GM21786 (cell line): ENCODE measurements at regions not wholly inside any gene's neighbourhood (a gene's known extent, or its start where the extent isn't known, plus 50 kb on each side); places are given as distances from the start of the nearest gene placed in this dataset.
"Not testable (repeated sequence)": the region's sequence is repeated elsewhere in the genome, so short reads cannot be mapped to it uniquely, and the experiment has no call there.

Experiments used
- ATAC-seq: cut with Tn5 transposase; IDR thresholded peaks from one replicate; pipeline ENCODE4 v1.9.1; 2021; ENCODE audit not compliant: unreplicated experiment

- ATAC-seq, result no peak
These were observed 252.5 kb upstream of the CASK start for GRCh38 chrX:42175843-42176242.

GRCh38 chrX:42157923-42158322 is 234.6 kb upstream of the CASK start:
- ATAC-seq, result not testable (repeated sequence)

DNA sequence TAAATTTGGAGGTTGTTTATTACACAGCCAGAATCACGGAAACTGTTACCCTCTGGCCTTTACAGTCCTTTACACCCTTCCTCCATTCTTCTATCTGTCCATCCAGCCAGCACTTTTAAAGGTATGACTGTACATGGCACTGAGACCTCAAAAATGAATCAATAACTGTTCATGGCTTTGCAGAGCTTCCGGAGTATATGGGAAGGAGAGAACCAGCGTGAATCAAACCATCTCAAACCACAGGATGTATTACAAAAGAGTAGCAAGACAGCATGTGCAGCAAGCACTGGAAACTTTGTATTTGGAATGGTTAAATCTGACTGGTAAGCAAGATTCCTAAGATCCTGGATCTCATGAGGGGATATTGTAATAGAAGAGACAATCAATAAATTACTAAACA is 228.5 kb upstream of the CASK start:
- no peak for ATAC-seq

- no peak for ATAC-seq
These were observed 226.4 kb upstream of the CASK start for GRCh38 chrX:42149765-42150164.

GRCh38 chrX:42149281-42149680 is 225.9 kb upstream of the CASK start:
- ATAC-seq, result no peak

GRCh38 chrX:42143866-42144592 is 220.7 kb upstream of the CASK start:
- ATAC-seq, result no peak

- no peak for ATAC-seq
These were observed 217.0 kb upstream of the CASK start for GRCh38 chrX:42140320-42140719.

DNA sequence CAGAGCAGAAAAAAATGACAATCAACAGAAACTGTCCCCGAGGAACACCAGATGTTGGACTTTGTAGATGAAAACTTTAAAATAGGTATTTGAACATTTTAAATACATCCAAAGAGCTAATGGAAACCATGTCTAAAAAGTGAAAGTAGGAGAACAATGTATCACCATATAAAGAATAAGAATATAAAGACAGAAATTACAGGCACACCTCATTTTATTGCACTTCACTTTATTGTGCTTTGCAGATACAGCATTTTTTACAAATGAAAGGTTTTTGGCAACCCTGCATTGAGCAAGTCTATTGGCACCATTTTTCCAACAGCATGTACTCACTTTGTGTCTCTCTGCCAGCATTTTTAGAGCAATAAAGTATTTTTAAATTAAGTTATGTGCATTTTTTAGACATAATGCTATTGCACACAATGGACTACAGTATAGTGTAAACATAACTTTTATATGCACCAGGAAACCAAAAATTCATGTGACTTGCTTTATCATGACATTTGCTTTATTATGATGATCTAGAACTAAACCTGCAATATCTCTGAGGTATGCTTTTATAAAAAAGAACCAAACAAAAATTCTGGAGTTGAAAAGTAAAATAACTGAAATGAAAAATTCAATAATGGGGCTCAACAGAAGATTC is 212.4 kb upstream of the CASK start:
- ATAC-seq, result no peak

DNA sequence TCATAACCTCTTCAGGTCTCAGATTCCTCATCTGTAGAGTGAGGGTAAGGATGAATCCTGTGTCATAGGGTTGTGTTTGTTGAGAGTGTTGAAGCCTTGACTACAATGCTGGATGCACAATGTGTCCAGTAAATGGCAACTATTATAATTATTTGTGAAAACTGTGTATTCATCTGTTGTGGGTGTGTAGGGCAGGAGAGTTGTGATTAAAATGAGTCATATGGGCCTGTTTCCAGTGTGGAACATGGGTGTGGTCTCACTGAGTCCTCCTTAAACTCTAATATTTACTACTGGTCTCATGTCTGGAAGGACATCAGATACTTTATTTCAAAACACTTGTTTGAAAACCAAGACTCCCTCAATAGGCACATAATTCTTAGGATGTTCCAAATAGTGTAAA is 208.5 kb upstream of the CASK start:
- no peak for ATAC-seq

DNA sequence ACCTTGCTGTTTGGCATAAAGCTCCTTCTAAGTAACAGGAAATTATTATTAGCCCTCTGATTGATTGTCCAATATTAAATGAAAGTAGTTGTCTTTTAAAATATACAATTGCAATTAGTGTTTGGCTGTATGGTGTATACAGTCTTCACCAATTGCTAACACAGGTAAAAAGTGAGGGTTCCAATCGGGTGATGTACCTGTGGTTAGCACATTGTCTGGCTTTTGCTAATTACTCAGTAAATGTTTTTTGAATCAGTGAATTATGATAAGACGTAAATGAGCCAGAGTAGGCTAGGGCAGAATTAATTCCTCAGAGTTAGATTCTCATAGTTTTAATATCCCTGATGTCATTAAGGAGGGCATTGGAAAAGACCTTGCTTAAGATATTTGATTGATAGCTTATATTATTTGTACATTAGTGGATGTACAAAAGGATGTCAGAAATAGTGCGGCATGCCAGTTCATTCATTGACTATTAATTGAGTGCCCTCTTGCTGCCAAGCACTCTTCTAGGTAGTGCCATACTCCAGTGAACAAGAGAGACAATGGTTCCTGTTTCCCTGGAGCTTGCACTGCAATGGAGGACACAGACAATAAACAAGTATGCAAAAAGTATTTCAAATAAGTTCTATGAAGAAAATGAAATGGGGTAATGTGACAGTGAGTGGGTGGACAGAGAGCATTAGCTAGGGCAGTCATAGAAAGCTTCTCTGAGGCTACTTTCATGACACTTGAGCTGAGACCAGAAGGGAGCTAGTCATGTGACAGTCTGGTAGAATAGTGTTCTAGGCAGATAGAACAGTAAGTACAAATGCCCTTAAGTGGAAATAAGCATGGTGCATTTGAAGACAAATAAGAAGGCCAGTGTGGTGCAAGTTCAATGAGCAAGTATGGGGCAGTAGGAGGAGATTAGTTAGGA is 205.9 kb upstream of the CASK start:
- no peak for ATAC-seq

DNA sequence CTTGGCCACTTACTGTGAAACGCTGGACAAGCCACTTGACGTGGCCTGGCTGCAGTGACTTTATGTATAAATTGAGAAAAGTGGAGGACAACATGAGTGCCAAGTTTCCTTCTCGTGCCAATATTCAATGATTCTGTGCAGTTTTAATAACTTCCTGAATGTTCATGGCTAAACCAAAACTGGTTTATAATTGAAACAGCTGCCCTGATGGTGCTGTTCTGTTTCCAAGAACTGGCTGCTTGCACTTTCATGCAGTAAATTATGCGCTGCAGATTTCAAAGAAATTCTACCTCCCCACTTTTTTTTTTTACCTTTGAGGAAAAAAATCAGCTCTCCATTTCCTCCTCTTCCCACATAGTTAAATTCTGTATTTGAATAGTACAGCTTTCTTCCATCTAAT is 205.2 kb upstream of the CASK start:
- ATAC-seq, result no peak

DNA sequence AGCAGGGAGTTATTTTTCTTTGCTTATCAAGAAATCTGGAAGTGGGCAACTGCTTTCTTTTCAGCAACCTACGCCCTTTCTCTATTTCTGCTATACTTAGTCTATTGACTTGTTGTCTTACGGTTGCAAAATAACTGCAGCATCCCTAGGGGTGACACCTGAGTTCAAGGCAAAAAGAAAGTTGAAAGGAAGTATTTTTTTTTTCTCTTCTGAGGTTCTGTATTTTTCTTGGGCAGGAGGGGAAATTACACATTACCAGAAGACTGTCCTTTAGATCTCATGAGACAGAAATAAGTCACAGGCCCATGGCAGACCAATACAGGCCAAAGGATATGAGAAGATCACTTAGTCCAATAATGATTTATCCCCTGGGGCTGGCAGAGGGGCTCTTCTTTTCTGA is 204.7 kb upstream of the CASK start:
- ATAC-seq, result peak; percentile 63

GRCh38 chrX:42127563-42127962 is 204.2 kb upstream of the CASK start:
- ATAC-seq, result peak; percentile 18

DNA sequence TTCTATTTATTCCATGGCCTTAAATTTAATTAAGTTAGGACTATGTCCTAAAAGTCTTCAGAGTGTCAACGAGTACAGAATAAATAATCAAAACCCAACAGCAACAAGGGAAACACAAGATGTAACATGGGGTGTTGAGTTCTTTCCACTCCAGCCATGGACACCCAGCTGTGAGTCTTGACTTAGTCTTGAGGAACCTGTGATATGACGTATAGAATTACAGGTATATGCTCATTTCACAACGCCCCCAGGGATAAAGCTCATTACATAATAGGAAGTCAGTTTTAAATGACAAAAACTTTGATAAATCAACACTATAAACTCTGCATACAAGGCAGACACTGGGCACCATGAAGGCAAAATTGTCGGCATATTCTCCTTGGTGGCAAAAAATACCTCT is 200.0 kb upstream of the CASK start:
- ATAC-seq, result no peak

- ATAC-seq, result no peak
These were observed 195.7 kb upstream of the CASK start for GRCh38 chrX:42119076-42119475.

DNA sequence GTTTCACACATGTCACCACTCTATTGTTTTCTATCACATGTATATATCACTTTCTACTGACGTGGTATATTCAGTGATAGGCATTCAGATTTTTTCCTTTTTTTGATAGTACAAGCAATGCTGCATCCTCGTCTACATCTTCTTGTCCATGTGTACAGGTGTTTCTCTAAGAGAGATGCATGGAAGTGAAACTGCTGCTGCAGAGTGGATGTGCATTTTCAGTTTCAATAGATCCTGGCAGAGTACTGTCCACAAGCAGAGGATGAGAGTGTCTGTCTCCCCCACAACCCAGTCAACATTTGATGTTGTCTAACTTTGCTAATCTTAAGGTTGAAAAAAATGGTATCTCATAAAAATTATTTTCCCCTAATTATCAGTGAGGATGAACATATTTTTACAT is 194.0 kb upstream of the CASK start:
- peak; percentile 83 for ATAC-seq

DNA sequence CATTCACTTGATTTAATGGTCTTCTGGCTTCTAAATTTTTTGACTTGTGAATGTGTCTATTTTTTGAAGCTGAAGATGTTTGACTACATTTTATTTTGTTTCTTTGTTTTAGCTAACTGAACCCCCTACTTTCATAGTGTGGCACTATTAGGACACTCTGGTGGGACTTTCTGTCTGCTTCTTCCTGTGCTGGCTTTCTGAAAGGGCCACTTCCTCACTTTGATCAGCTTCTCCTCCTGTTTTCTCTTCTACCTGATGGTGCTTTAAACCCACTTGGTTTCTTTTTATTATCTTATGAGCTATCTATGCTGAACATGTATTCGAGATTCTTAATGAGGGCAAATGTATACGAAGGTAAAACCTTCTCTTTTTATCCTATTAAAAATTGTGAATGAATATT is 186.1 kb upstream of the CASK start:
- no peak for ATAC-seq

- peak; percentile 49 for ATAC-seq
These were observed 184.4 kb upstream of the CASK start for GRCh38 chrX:42107495-42108488.

- ATAC-seq, result no peak
These were observed 183.2 kb upstream of the CASK start for GRCh38 chrX:42106556-42106955.

GRCh38 chrX:42102586-42103282 is 179.4 kb upstream of the CASK start:
- ATAC-seq, result no peak
